ENCODE measurements at regions not wholly inside any gene's neighbourhood (a gene's known extent, or its start where the extent isn't known, plus 50 kb on each side); places are given as distances from the start of the nearest gene placed in this dataset.

DNA sequence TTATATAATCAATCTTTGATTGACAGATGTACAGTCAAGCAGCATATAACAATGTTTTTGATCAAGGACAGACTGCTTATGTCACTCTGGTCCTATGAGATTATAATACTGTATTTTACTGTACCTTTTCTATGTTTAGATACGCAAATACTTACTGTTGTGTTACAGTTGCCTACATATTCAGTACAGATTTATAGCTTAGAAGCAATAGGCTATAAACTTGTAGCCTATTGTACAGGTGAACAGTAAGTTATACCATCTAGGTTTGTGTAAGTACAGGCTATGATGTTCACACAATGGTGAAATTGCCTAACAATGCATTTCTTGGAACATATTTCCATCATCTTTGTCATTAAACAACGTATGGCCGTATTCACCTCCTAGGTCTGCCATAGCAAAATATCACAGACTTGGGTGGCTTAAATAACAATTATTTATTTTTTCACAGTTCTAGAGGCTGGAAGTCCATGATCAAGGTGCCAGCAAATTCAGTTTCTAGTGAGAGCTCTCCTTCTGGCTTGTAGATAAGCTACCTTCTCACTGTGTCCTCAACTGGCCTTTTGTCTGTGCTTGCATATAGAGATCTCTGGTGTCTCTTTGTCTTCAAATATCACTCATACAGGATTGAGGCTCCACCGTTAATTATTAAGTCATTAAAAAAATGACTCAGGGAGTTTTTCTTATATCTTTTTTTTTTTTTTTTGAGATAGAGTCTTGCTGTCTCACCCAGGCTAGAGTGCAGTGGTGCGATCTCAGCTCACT lies 89.1 kb downstream of the EBLN2 start:
- TF ChIP-seq, protein P1, sequence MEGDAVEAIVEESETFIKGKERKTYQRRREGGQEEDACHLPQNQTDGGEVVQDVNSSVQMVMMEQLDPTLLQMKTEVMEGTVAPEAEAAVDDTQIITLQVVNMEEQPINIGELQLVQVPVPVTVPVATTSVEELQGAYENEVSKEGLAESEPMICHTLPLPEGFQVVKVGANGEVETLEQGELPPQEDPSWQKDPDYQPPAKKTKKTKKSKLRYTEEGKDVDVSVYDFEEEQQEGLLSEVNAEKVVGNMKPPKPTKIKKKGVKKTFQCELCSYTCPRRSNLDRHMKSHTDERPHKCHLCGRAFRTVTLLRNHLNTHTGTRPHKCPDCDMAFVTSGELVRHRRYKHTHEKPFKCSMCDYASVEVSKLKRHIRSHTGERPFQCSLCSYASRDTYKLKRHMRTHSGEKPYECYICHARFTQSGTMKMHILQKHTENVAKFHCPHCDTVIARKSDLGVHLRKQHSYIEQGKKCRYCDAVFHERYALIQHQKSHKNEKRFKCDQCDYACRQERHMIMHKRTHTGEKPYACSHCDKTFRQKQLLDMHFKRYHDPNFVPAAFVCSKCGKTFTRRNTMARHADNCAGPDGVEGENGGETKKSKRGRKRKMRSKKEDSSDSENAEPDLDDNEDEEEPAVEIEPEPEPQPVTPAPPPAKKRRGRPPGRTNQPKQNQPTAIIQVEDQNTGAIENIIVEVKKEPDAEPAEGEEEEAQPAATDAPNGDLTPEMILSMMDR (IDR thresholded peaks at IDR 0.05; ENCODE audit: low read depth, low read length) = no peak
- TF ChIP-seq EZH2phosphoT487 (IDR thresholded peaks at IDR 0.05; ENCODE audit: low read depth) = no peak
